T-helper 9 cell (primary cell): ENCODE measurements at regions not wholly inside any gene's neighbourhood (a gene's known extent, or its start where the extent isn't known, plus 50 kb on each side); places are given as distances from the start of the nearest gene placed in this dataset.
"Not testable (repeated sequence)": the region's sequence is repeated elsewhere in the genome, so short reads cannot be mapped to it uniquely, and the experiment has no call there.

ENCODE experiments used
- DNase-seq: peaks from one replicate; pipeline ENCODE4 v3.0.0-alpha.2; 2020

- no peak for DNase-seq
Measured at GRCh38 chr2:172295677-172296076, 131.7 kb upstream of the ITGA6 start.

- no peak for DNase-seq
Measured at GRCh38 chr2:172296267-172297046, 130.9 kb upstream of the ITGA6 start.

- DNase-seq = no peak
Measured at GRCh38 chr2:172297531-172297930, 129.9 kb upstream of the ITGA6 start.

GRCh38 chr2:172297950-172298349 lies 129.4 kb upstream of the ITGA6 start:
- DNase-seq = no peak

- DNase-seq = no peak
Measured at GRCh38 chr2:172299741-172300140, 127.6 kb upstream of the ITGA6 start.

- DNase-seq = no peak
Measured at GRCh38 chr2:172300851-172301250, 126.5 kb upstream of the ITGA6 start.

GRCh38 chr2:172305066-172305465 lies 122.3 kb upstream of the ITGA6 start:
- DNase-seq = no peak

- DNase-seq = no peak
Measured at GRCh38 chr2:172307800-172308199, 119.6 kb upstream of the ITGA6 start.

GRCh38 chr2:172308253-172308935 lies 119.0 kb upstream of the ITGA6 start:
- DNase-seq = no peak

GRCh38 chr2:172311921-172312345 lies 115.5 kb upstream of the ITGA6 start:
- DNase-seq = no peak

- no peak for DNase-seq
Measured at GRCh38 chr2:172313715-172314341, 113.6 kb upstream of the ITGA6 start.

- not testable (repeated sequence) for DNase-seq
Measured at GRCh38 chr2:172315070-172315469, 112.3 kb upstream of the ITGA6 start.

- DNase-seq = no peak
Measured at GRCh38 chr2:172322049-172322448, 105.3 kb upstream of the ITGA6 start.

GRCh38 chr2:172323256-172323655 lies 104.1 kb upstream of the ITGA6 start:
- DNase-seq = no peak

- DNase-seq = no peak
Measured at GRCh38 chr2:172323861-172324597, 103.4 kb upstream of the ITGA6 start.

- DNase-seq = no peak
Measured at GRCh38 chr2:172326211-172326509, 101.2 kb upstream of the ITGA6 start.

GRCh38 chr2:172328103-172328841 lies 99.1 kb upstream of the ITGA6 start:
- DNase-seq = no peak

- DNase-seq = no peak
Measured at GRCh38 chr2:172329416-172329773, 98.0 kb upstream of the ITGA6 start.

GRCh38 chr2:172329774-172330671 lies 97.4 kb upstream of the ITGA6 start:
- DNase-seq = no peak

GRCh38 chr2:172332507-172332906 lies 94.9 kb upstream of the ITGA6 start:
- no peak for DNase-seq

GRCh38 chr2:172333235-172333977 lies 94.0 kb upstream of the ITGA6 start:
- DNase-seq = no peak
